ENCODE measurements at regions not wholly inside any gene's neighbourhood (a gene's known extent, or its start where the extent isn't known, plus 50 kb on each side); places are given as distances from the start of the nearest gene placed in this dataset.

- DNase-seq (ENCODE audit: low spot score) (no peak), ATAC-seq (no peak)
Measured at GRCh38 chr7:1286946-1287645, 54.4 kb downstream of the UNCX start.

GRCh38 chr7:1287752-1288201 lies 55.1 kb downstream of the UNCX start:
- ATAC-seq = no peak
- DNase-seq (ENCODE audit: low spot score) = no peak

- ATAC-seq (no peak), DNase-seq (ENCODE audit: low spot score) (no peak)
Measured at GRCh38 chr7:1288390-1288995, 55.8 kb downstream of the UNCX start.

GRCh38 chr7:1288996-1289551 lies 56.4 kb downstream of the UNCX start:
- no peak for ATAC-seq
- DNase-seq (ENCODE audit: low spot score) = no peak

- ATAC-seq (no peak), DNase-seq (ENCODE audit: low spot score) (no peak)
Measured at GRCh38 chr7:1289666-1290025, 57.0 kb downstream of the UNCX start.

GRCh38 chr7:1290026-1290678 lies 57.5 kb downstream of the UNCX start:
- ATAC-seq (peak; percentile 47), DNase-seq (ENCODE audit: low spot score) (no peak)

GRCh38 chr7:1290679-1291356 lies 58.1 kb downstream of the UNCX start:
- DNase-seq (ENCODE audit: low spot score) = no peak

GRCh38 chr7:1291357-1291689 lies 58.7 kb downstream of the UNCX start:
- DNase-seq (ENCODE audit: low spot score) (no peak), ATAC-seq (no peak)

More at GRCh38 chr7:1290679-1291356, 58.1 kb downstream of the UNCX start:
- ATAC-seq = no peak

GRCh38 chr7:1291845-1292765 lies 59.4 kb downstream of the UNCX start:
- no peak for DNase-seq (ENCODE audit: low spot score)
- no peak for ATAC-seq

- ATAC-seq (no peak), DNase-seq (ENCODE audit: low spot score) (no peak)
Measured at GRCh38 chr7:1292972-1293830, 60.5 kb downstream of the UNCX start.

GRCh38 chr7:1293950-1294411 lies 61.3 kb downstream of the UNCX start:
- no peak for DNase-seq (ENCODE audit: low spot score)
- ATAC-seq = no peak

GRCh38 chr7:1295776-1296355 lies 63.2 kb downstream of the UNCX start:
- DNase-seq (ENCODE audit: low spot score) = no peak

GRCh38 chr7:1296356-1296981 lies 63.8 kb downstream of the UNCX start:
- no peak for ATAC-seq
- DNase-seq (ENCODE audit: low spot score) = no peak

More at GRCh38 chr7:1295776-1296355, 63.2 kb downstream of the UNCX start:
- ATAC-seq = no peak

- ATAC-seq (no peak), DNase-seq (ENCODE audit: low spot score) (no peak)
Measured at GRCh38 chr7:1297017-1297960, 64.6 kb downstream of the UNCX start.

GRCh38 chr7:1298051-1298930 lies 65.6 kb downstream of the UNCX start:
- no peak for ATAC-seq
- no peak for DNase-seq (ENCODE audit: low spot score)
